Ovary (tissue), 3 donors: ENCODE measurements at regions not wholly inside any gene's neighbourhood (a gene's known extent, or its start where the extent isn't known, plus 50 kb on each side); places are given as distances from the start of the nearest gene placed in this dataset.

Experiments
- POLR2A ChIP-seq: fragments of 450-650 bp; IDR thresholded peaks from one replicate; pipeline ENCODE4 v1.6.1; 2017; ENCODE audit warnings: antibody characterized with exemption, mild to moderate bottlenecking, moderate library complexity
- TF ChIP-seq, protein P1 (sequence below), 3 donors: fragments of 450-650 bp in 2 of 3; fragments of 200-600 bp in 1 of 3; IDR thresholded peaks; one replicate each; pipeline versions ENCODE4 v1.5.1 to v1.8.0; 2016 to 2022; ENCODE audit warnings: antibody characterized with exemption in 3 of 3, mild to moderate bottlenecking in 1 of 3
- donor health status: DM: no; HTN: no; CAD: no.

GRCh38 chr2:66125951-66126350, 309.0 kb upstream of the MEIS1 start:
- no peak for TF ChIP-seq POLR2A
- TF ChIP-seq, protein P1, sequence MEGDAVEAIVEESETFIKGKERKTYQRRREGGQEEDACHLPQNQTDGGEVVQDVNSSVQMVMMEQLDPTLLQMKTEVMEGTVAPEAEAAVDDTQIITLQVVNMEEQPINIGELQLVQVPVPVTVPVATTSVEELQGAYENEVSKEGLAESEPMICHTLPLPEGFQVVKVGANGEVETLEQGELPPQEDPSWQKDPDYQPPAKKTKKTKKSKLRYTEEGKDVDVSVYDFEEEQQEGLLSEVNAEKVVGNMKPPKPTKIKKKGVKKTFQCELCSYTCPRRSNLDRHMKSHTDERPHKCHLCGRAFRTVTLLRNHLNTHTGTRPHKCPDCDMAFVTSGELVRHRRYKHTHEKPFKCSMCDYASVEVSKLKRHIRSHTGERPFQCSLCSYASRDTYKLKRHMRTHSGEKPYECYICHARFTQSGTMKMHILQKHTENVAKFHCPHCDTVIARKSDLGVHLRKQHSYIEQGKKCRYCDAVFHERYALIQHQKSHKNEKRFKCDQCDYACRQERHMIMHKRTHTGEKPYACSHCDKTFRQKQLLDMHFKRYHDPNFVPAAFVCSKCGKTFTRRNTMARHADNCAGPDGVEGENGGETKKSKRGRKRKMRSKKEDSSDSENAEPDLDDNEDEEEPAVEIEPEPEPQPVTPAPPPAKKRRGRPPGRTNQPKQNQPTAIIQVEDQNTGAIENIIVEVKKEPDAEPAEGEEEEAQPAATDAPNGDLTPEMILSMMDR (IDR thresholded peaks at IDR 0.05), result no peak
